GM23338 (cell line): ENCODE measurements at regions not wholly inside any gene's neighbourhood (a gene's known extent, or its start where the extent isn't known, plus 50 kb on each side); places are given as distances from the start of the nearest gene placed in this dataset.

Experiments
- EZH2 ChIP-seq: fragments of 200-600 bp; sonication (generic); IDR thresholded peaks from one replicate; pipeline ENCODE4 v1.8.0; 2017; ENCODE audit warnings: antibody characterized with exemption, mild to moderate bottlenecking, low read depth; ENCODE audit not compliant: unreplicated experiment
- EZH2phosphoT487 ChIP-seq: fragments of 200-600 bp; sonication (generic); IDR thresholded peaks from one replicate; pipeline ENCODE4 v1.8.1; 2018; ENCODE audit warnings: antibody characterized with exemption; ENCODE audit not compliant: unreplicated experiment
- JUNB ChIP-seq: IDR thresholded peaks from one replicate; pipeline ENCODE4 v1.6.1; 2016; ENCODE audit warnings: antibody characterized with exemption; ENCODE audit not compliant: unreplicated experiment
- POLR2AphosphoS5 ChIP-seq: IDR thresholded peaks from 2 replicates; pipeline ENCODE4 v1.6.1; 2016; ENCODE audit warnings: antibody characterized with exemption, low read depth
- ZNF331 ChIP-seq: fragments of 250-450 bp; sonication (Bioruptor Pico); IDR thresholded peaks from 2 replicates; pipeline ENCODE4 v1.5.0; 2020; ENCODE audit warnings: low read depth, mild to moderate bottlenecking, moderate library complexity
- TF ChIP-seq, protein P1 (sequence below), 2 experiments: fragments of 200-600 bp in 1 of 2; sonication (generic) in 1 of 2; conservative IDR thresholded peaks; 2 replicates each; pipeline versions ENCODE4 v1.5.1 to v1.6.1; 2016 to 2017; ENCODE audit warnings: antibody characterized with exemption in 2 of 2, low read depth in 2 of 2, mild to moderate bottlenecking in 2 of 2, moderate library complexity in 1 of 2

DNA sequence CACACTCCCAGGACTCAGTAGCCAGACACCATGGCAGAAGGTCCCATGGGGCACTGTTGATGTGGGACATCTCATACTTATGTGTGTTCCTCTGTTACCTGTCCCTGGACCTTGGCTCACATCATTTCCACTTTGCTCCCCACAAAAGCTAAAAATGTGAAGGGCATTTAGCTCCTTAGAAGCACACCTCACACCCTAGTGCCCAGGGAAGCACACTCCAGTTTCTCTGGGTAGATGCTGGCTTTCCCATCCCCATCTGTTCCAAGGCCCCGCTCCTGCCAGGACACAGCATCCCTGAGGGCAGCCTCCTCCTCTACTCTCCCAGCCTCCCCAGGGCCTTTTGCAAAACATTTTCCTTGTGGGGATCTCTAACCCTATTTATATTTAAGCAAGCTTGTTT, 572.4 kb upstream of the MGMT start:
- TF ChIP-seq EZH2 (no peak), ZNF331 (CRISPR knock-in tag) (no peak), EZH2phosphoT487 (no peak), JUNB (no peak), POLR2AphosphoS5 (no peak)
- TF ChIP-seq, protein P1, sequence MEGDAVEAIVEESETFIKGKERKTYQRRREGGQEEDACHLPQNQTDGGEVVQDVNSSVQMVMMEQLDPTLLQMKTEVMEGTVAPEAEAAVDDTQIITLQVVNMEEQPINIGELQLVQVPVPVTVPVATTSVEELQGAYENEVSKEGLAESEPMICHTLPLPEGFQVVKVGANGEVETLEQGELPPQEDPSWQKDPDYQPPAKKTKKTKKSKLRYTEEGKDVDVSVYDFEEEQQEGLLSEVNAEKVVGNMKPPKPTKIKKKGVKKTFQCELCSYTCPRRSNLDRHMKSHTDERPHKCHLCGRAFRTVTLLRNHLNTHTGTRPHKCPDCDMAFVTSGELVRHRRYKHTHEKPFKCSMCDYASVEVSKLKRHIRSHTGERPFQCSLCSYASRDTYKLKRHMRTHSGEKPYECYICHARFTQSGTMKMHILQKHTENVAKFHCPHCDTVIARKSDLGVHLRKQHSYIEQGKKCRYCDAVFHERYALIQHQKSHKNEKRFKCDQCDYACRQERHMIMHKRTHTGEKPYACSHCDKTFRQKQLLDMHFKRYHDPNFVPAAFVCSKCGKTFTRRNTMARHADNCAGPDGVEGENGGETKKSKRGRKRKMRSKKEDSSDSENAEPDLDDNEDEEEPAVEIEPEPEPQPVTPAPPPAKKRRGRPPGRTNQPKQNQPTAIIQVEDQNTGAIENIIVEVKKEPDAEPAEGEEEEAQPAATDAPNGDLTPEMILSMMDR (conservative IDR thresholded peaks at IDR 0.05; ENCODE audit: low read depth in 2 of 2), result no peak
